Ishikawa (cell line): ENCODE measurements at regions not wholly inside any gene's neighbourhood (a gene's known extent, or its start where the extent isn't known, plus 50 kb on each side); places are given as distances from the start of the nearest gene placed in this dataset.

Experiments
- CEBPB ChIP-seq: IDR thresholded peaks from 2 replicates; pipeline ENCODE4 v1.6.1; 2012
- CREB1 ChIP-seq: IDR thresholded peaks from 2 replicates; pipeline ENCODE4 v1.6.1; 2012; ENCODE audit warnings: low read depth
- EP300 ChIP-seq: IDR thresholded peaks from 2 replicates; pipeline ENCODE4 v1.6.1; 2012; ENCODE audit warnings: borderline replicate concordance
- MAX ChIP-seq: IDR thresholded peaks from 2 replicates; pipeline ENCODE4 v1.6.1; 2012
- NFIC ChIP-seq: IDR thresholded peaks from 2 replicates; pipeline ENCODE4 v1.6.1; 2012
- RAD21 ChIP-seq: IDR thresholded peaks from 2 replicates; pipeline ENCODE4 v1.6.1; 2012; ENCODE audit warnings: low read depth
- REST ChIP-seq: IDR thresholded peaks from 2 replicates; pipeline ENCODE4 v1.6.1; 2012; ENCODE audit warnings: low read depth, mild to moderate bottlenecking
- TAF1 ChIP-seq: IDR thresholded peaks from 2 replicates; pipeline ENCODE4 v1.6.1; 2012; ENCODE audit warnings: low read depth, mild to moderate bottlenecking
- TCF12 ChIP-seq: IDR thresholded peaks from 2 replicates; pipeline ENCODE4 v1.6.1; 2012; ENCODE audit warnings: low read depth
- TEAD4 ChIP-seq: IDR thresholded peaks from 2 replicates; pipeline ENCODE4 v1.6.1; 2012
- YY1 ChIP-seq: IDR thresholded peaks from 2 replicates; pipeline ENCODE4 v1.6.1; 2012; ENCODE audit warnings: low read depth
- ZBTB7A ChIP-seq: IDR thresholded peaks from 2 replicates; pipeline ENCODE4 v1.6.1; 2012; ENCODE audit warnings: low read depth

- TF ChIP-seq RAD21 (no peak), CREB1 (no peak), YY1 (no peak), TEAD4 (no peak), TAF1 (no peak), ZBTB7A (no peak), MAX (no peak), REST (no peak), TCF12 (no peak), NFIC (no peak), CEBPB (no peak), EP300 (no peak)
Measured at GRCh38 chr14:25953532-25954139, 644.2 kb downstream of the NOVA1 start.
